Stimulated activated CD8-positive, alpha-beta memory T cell treated with anti-CD3 and anti-CD28 coated beads, Interleukin-4, amount 100 ng/mL, for 24 hours (primary cell): ENCODE measurements at regions not wholly inside any gene's neighbourhood (a gene's known extent, or its start where the extent isn't known, plus 50 kb on each side); places are given as distances from the start of the nearest gene placed in this dataset.

Experiments used
- DNase-seq: peaks from one replicate; pipeline ENCODE4 v3.0.0-alpha.2; 2020; ENCODE audit warnings: low read depth

DNA sequence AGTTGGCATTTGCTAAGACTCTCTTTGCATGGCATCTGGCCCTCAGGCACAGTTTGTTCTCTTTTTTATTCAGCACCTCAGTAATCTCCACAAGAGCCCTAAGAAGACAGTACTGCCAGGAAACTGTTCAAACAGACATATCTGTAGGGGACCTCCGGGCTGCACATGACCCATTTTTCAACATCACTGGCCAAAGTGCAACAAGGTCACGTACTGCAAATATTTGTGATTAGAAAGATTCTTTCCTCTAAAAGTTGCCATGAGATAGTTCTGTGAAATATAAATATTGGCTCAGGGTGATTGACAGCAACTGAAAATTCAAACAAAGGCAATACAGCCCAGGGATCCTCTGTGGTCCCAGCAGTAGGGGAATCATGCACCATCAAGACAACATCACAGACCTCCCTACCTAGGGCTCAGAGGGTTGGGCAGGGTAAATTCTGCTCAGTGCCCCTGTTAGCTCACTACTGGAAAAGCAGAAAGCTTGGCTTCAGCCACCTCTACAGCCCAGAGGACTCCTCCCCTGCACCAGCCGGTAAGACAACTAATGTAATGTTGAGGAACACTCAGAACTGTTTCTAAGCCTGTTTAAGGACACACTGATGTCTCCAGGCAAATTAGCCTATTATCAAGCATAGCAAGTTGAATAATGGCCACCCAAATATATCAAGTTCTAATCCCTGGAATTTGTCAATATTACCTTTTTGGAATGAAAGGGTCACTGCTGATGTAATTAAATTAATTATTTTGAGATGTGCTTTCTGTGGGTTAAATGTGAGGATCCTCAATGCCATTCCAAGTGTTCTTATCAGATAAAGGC, 117.4 kb upstream of the LPP start:
- DNase-seq, result no peak

DNA sequence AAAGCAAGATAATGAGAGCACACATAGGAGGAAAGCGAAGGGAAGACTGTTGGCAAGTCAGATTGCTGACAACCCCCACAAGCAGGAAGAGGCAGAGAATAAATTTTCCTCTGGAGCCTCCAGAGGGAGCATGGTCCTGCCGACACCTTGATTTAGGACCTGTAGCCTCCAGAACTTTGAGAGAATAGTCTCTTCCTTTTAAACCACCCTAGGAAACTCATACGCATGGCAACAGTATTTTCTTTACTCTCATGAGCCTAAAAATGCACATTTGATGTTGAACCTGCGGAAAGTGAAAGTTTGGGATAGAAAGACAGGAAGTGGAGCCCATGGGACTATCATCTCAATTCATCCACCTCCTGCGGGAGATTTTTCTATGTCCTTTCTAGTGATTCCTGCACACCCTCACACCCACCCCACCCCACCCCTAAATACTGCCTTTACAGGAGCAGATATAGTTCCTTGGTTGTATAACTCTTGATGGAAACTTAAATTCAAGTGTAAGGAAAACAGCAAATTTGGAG, 116.7 kb upstream of the LPP start:
- DNase-seq, result no peak

GRCh38 chr3:188037965-188038581, 115.9 kb upstream of the LPP start:
- no peak for DNase-seq

GRCh38 chr3:188041193-188041592, 112.8 kb upstream of the LPP start:
- DNase-seq, result no peak

- DNase-seq, result no peak
These were observed 112.1 kb upstream of the LPP start for GRCh38 chr3:188041895-188042294.

- no peak for DNase-seq
These were observed 111.5 kb upstream of the LPP start for GRCh38 chr3:188042466-188042865.

- DNase-seq, result no peak
These were observed 110.1 kb upstream of the LPP start for GRCh38 chr3:188043891-188044290.

DNA sequence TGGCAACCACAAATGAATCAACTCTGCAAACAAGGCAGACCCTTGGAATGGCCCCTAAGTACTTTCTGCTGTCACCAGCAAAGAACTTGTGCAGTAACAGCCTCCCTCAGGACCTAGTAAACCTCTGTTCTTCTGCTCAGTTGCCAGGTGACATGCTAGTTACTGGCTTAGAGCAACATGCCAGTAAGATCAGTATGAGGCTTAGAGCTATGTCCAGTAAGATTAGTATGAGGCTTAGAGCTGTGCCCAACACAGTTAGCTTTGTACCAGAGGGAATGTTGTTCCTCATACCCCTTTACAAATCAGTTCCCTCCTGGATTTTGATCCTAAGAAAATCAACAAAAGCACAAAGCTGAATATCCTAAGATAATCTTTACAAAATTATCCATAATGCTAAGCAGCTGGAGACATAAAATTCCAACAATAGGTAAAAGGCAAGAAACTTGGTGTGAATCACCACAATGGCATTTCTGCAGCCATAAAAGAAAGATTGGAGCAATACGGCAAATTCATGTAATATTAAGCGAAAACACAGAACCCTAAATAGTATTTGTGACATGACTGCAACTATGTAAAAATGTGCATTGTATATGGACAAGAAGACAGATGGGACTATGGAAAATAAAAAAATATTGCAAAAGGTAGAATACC, 107.3 kb upstream of the LPP start:
- no peak for DNase-seq

DNA sequence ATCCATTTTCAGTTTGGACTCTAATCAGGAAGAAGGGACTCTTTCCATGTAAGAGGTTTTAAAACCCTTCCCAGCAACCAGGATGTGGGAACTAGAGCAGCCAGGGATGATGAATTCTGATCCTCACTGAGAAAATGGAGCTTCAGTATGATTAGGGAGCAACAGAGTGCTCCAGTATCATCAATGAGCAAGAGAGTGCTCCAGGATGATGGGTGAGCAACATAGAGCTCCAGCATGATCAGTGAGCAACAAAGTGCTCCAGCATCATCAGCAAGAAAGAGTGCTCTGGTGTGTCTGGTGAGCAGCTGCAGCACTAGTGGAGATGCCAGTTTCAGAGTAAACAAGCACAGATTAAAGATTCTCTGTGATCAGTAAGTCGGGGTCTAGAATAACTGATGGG, 106.4 kb upstream of the LPP start:
- DNase-seq, result no peak

DNA sequence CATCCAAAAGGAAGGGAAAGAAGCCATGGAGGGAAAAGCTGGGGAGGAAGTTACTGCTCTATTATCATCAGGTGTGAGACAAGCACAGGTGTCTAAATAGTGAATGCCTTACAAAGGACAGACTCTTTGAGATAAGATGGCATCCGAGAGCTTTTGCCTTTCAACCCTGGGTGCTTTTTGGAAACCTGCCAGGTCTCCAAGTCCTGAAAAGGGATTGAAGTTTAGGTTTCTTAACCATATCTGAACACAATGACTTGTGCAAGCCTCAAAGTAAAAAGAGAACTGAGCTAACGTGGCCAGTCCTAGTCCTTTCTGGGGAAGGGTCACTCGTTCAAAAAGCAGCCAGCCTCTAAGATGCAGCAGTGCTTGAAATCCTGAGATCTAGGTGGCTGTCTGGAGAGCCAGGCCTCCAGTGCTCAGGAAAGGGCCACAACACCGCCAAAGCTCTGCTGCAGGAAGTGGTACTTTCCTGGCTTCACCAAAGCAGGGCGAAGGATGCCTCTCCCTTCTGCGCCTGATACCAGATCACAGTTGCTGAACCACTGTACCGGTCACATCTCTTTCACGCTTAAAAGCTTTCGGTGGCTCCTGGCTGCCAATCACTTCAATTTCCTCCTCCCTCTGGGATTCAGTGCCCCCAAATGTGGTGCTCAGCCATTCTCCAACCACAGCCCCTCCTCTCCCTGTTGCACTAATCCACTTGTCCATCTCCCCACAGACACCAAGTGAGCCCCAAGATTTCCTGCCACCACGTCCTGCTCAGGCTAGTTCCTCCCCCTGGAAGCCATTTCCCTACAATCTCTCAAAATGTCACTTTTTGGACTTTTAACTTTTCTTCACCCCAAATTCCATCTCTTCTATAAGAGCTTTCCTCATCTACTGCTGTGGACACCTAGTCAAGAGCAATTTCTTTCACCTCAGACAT, 104.1 kb upstream of the LPP start:
- DNase-seq, result no peak

DNA sequence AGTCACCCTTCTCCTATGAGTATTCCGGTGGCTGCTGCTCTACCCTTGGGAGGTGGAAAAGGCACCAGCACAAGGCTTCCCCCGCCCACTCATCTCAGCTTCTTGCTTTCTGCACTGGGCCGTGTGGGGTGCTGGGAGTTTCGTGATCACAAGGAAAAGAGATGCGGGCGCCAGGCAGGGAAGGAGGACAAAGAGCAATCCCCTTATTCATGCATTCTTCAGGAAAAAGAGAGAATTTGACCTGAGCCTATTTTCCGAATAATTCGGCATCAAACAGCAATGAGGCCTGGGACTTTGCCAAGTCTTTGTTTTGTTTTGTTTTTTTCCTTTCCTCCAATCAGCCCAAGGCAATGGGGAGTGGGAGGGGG, 102.2 kb upstream of the LPP start:
- DNase-seq, result no peak

- DNase-seq, result no peak
These were observed 101.6 kb upstream of the LPP start for GRCh38 chr3:188052169-188053035.

GRCh38 chr3:188053036-188053340, 101.0 kb upstream of the LPP start:
- DNase-seq, result no peak

- DNase-seq, result no peak
These were observed 100.1 kb upstream of the LPP start for GRCh38 chr3:188053710-188054380.

DNA sequence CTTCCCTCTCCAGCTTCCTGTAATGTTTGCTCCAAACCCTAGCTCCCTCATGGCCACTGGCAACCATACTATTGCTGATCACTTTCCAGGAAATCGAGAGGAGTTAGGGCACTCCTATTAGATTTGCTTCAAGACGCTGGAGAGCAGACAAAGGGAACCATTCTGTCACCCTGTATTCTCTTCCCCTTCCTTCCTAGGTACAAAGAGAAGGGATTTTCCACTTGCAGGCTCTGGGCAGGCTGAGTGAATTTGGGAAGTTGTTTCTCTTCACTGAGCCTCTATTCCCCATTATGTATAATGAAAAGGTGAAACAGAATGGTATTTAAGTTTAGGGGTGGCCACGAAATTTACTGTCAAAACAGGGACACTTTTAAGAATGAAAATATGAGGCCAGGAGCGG, 99.4 kb upstream of the LPP start:
- no peak for DNase-seq

- DNase-seq, result no peak
These were observed 98.6 kb upstream of the LPP start for GRCh38 chr3:188055388-188055787.

DNA sequence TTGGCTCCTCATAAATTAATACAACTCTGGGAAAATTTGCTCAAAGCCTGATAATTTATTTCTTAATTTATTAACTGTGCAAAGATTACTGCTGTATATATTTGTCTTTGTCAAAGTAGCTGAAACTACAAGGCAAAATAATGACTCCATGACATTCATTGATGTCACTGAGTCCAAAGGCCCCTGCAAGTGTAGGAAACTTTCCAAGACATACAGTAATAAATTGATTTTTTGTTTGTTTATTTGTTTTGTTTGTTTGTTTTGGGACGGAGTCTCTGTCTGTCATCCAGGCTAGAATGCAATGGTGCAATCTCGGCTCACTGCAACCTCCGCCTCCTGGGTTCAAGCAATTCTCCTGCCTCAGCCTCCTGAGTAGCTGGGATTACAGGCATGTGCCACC, 96.8 kb upstream of the LPP start:
- DNase-seq, result no peak

DNA sequence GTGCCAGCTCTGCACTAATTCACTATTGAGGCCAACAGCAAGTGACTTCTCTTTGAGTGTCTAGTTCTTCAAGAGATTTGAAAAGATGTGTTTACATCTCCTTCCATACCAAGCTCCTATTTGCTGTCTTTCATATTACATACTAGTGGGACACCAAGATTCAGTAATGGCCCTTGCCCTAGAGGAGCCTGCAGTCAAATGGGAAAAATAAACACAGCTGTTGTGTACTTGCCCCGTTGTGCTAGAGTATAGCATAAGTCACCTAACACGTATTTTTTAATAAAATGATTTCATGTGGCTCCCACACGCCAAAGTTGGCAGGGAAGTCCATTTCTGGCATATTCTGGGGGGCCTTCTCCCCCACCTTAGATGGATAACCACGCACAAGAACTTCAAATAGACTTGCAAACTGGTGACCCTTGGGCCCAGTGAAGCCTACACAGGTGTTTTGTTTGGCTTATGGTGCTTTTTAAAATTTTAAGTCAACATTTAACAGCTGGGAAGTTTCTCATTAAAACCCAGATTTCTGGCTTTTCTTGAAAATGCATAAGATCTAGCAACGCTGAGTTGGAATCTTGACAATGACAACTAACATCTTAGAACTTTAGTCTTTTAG, 95.3 kb upstream of the LPP start:
- no peak for DNase-seq

- no peak for DNase-seq
These were observed 94.6 kb upstream of the LPP start for GRCh38 chr3:188059351-188059750.

- no peak for DNase-seq
These were observed 93.6 kb upstream of the LPP start for GRCh38 chr3:188060264-188060835.
